ELR (cell line): ENCODE measurements at regions not wholly inside any gene's neighbourhood (a gene's known extent, or its start where the extent isn't known, plus 50 kb on each side); places are given as distances from the start of the nearest gene placed in this dataset.
"Not testable (repeated sequence)": the region's sequence is repeated elsewhere in the genome, so short reads cannot be mapped to it uniquely, and the experiment has no call there.

ENCODE experiments used
- DNase-seq: peaks from one replicate; pipeline ENCODE4 v3.0.0-alpha.2; 2015; ENCODE audit warnings: low read depth

DNA sequence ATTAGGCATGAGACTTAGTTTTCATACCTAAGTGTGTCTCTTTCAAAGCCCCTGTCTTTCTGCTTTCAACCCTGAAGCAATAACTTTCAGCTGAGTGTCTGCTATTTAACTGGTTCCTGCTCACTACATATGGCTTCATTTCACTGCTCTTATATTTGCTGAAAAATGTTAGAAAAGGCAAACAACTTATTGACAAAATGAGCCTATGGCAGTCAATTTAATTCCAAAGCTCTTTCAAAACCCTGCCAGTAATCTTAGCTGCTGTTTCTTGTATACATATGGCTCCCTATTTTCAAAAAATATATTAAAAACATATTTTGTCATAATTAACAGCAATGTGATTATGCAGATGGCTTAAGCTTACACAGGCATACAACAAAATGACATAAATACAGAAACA lies 334.1 kb upstream of the MGAT4C start:
- DNase-seq: no peak

DNA sequence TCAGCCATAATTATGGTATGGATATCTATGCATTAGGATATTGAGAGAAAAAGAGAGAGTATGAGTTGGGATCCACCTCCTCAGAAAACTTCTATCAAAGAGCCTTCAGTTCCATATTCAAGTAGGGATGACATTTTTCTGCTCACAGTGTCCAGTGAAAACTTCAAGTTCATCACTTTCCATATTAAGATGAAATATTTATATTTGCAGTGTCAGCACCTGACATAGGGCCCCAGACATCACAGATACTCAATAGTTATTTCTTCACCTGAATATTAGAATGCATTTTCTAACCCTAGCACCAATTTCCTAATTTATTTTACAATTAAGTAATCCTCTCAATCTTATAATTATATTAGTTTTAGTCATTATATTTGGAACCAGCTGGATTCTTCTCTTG lies 318.0 kb upstream of the MGAT4C start:
- no peak for DNase-seq

DNA sequence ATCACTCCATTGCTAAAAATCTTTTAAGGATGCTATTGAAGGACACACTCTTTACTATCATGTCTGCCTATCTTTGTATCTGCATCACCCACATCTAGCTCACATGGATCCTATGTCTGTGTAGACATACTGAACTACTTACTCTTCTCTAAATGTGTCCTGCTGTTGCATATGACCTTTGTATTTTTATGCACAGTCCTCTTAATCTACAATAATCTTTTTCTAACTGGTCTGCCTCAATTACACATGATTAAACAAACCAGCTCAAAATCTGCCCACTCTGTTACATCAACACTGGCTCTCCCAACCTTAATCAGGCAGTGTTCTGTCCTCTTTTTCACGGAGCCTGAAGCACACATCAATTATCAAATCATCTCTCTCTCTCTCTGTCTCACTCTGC lies 316.3 kb upstream of the MGAT4C start:
- no peak for DNase-seq

DNA sequence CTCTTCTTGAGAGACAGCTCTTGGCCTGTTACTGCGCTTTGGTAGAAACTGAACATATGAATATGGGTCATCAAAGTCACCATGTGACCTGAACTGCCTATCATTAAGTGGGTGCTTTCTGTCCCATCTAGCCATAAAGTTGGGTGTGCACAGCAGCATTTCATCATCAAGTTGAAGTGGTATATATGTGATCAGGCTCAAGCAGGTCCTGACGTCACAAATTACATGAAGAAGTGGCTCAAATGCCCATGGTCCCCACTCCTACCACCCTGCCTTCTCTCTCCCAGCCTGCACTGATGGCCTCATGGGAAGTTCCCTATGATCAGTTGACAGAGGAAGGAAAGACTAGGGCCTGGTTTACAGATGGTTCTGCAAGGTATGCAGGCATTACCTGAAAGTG lies 308.8 kb upstream of the MGAT4C start:
- no peak for DNase-seq

DNA sequence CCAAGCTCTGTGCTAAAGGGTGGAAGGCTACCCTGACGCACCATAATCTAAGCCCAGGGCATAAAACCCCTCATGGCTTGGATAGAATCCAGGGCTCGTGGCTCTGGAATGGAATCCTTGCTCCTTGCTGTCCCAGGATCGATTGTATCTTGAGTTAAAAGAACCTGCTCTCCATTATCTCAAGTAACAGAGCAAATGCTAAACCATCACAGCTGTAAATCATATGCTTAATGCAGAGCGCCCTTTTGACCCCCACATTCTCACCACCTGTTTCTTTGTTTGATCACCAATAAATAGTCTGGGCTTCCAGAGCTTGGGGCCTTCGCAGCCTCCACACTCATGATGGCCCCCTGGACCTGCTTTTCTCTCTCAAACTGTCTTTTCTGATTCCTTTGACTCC lies 299.3 kb upstream of the MGAT4C start:
- not testable (repeated sequence) for DNase-seq

DNA sequence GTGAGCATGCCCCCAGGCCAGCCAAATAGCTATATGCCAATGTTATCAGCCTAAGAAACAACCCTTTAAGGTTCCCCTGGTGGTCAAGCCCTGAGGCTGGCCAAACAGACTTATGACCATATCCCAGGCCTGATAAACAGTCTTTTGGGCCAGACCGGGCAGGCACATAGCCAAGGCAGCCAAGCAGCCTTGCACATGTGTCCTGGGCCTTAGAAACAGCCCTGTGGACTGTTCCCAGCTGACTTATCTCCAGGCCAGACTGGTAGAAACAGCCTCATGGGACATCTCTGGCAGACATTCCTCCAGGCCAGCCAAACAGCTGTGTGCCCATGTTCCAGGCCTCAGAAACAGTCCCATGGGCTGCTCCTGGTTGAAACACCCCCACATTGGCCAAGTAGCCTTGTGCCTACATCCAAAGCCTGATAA lies 295.0 kb upstream of the MGAT4C start:
- no peak for DNase-seq

DNA sequence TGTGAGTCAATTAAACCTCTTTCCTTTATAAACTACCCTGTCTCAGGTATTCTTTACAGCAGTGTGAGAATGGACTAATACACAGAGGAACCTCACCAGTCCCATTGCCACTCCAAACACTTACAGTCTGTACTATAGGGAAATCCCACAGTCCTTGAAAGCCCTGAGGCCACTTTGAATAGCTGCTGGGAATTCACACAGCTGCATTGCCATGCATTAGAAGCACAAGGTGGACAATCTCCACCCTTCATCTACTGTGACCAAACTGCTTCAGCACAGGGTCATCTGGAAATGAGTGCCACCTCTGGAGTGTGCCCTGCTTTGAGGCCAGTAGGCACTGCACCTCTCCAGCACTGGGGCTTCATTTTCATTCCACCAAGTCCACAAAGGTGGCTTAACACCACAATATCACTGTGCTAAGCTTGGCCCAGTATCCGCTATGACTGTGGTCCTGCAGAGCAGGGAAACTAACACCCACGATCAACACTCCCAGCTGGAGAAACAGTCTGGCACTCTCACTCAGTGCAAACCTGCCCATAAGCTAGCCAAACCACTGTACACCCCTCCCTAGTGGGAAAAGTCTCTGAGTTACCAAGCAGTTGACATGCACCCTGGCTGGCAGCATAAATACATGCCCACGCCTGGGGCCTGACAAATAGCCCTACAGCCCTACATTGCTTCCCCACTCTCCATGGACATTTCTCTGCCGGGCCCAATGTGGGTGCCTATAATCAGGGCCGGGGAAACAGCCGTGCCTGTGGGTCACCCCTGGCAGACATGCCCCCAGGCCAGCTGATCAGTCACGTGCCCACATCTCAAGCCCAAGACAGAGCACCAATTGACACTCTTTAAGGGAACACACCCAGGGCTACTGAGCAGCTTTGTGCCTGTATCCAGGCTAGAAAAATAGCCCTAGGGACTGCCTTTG lies 294.3 kb upstream of the MGAT4C start:
- DNase-seq: no peak

DNA sequence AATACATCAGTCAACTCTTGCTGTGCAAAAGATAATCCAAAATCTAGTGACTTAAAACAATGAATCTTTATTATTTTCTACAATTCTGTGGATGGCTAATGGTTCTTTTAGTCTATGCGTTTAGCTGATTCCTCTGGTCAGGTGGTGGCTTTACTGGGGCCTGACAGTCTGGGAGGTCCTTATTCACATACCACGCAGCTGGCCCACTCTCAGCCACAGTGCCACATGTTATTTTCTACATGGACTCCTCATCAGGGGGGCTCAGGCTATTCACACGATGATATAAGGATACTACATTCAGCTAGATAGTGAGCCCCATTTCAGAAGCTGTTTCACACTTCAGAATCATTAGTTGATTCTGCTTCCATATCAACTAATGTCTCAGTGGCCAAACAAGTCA lies 287.5 kb upstream of the MGAT4C start:
- DNase-seq: no peak

DNA sequence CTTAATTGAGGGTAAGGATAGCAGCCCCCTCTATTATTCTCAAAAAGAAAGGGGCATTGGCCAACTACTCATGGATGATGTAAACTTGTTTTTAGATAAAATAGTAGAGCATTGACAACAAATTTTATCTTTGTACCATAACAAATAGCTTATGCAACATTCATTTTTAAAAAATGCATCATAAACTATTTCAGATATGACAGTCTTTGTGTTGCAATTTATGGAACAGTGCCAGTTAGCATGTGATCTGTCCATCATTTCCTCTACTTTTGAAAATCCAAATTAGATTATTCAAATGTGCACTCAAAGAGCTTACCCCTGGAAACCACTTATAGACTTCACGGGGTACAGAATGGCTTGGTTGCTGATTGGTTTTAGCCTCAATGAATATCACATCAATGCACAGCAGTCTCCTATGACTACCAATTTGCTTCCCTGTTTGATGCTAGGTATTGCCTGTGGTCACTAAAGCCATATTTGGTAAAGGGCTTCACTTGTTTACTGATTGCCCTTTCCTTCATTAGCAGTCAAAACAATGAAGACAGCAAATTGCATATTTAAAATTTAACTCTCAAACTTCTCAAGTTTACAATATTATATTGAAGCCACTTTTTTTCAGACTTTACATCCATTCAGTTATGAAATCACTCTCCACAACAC lies 274.9 kb upstream of the MGAT4C start:
- no peak for DNase-seq

DNA sequence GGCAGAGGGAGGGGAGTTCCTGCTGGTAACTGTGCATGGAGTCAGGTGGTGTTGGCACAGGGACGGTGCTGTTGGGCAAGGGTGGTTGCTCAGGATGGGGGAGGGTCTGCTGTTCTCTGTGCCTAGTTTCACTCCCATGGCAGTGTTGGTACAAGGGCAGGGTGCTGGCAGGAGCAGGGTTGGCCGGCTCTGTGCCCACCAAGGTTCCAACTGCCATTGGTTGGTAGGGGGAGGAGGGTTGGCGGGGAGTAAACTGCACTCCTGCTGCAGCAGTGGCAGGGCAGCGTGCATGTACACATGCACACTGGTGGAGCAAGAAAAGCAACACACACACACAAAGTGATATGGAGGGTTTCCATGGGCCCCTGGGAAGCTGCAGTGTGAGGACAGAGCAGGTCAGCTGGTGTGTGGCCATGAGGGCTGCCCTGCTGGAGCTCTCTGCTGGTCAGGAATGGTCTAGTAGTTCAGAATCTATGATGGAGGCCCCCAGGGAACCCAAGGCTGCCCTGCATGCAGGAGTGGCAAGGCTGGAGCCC lies 269.9 kb upstream of the MGAT4C start:
- DNase-seq: no peak

DNA sequence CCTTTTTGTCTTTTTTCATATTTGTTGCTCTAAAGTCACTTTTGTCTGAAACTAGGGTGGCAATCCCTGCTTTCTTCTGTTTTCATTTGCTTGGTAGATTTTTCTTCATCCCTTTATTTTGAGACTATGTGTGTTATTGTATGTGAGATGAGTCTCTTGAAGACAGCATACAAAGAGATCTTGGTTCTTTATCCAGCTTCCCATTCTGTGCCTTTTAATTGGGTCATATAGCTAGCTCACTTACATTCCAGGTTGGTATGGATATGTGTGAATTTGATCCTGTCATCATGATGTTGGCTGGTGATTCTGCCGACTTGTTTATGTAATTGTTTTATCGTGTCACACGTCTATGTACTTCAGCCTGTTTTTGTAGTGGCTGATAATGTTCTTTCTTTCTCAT lies 267.7 kb upstream of the MGAT4C start:
- DNase-seq: no peak

DNA sequence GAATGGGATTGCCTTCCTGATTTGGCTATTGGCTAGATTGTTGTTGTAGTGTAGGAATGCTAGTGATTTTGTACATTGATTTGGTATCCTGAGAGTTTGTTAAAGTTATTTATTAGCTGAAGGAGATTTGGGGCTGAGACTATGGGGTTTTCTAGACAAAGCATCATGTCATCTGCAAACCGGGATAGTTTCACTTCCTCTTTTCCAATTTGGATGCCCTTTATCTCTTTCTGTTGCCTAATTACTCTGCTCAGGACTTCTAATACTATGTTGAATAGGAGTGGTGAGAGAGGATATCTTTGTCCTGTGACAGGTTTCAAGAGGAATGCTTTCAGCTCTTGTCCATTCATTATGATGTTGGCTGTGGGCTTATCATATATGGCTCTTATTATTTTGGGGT lies 265.7 kb upstream of the MGAT4C start:
- no peak for DNase-seq

DNA sequence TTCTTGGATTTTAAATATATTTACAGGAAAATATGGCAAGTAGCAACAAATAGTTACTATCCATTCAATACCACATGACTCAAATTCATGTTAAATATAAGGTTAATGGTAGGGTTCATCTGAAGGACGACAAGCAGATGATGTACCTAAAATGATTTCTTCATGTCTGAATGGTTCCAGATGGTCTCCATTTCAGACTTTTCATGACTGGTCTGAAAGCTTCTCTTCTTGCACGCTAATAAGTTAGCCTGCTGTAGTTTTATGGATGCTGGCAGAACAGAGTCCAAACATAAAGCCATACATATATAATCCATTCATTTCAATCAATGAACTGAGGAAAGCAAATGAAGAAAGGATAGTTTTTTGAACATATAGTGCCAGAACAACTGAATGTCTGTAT lies 257.0 kb upstream of the MGAT4C start:
- no peak for DNase-seq

DNA sequence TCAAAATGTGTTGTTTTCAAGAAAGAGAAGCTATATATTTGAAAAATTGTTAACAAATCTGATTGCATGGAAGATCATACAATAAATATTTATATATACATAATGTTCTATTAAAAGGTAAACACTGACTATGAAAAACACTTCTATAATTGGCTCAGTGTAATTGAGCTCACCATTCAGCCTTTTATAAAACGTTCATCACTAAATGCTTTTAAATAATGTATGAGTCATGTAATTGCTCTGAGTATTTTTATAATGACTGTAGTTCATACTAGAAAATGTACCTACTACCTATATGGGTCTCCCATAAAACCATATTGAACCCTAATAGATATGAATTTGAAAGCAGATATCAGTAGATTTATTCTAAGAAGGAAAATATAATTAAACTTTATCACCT lies 240.4 kb upstream of the MGAT4C start:
- peak; percentile 29 for DNase-seq

DNA sequence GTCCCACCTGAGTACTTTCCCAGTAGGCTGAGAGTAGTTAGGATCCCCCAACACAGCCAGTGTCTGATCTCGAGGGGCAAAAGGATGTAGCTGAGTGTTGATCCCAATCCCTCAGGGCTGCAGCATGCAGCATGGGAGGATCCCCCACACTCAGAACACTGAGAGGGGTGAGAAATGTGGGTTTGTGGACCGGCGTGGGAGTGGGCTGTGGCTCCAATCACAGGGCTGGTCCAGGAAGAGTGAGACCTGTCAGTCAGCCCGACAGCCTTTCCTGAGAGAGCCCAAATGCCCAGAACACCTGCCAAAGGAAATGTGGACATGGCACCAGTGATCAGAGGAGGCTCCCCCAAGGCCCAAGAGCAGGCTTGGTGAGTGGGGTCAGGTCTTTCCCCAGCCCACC lies 228.3 kb upstream of the MGAT4C start:
- DNase-seq: no peak

DNA sequence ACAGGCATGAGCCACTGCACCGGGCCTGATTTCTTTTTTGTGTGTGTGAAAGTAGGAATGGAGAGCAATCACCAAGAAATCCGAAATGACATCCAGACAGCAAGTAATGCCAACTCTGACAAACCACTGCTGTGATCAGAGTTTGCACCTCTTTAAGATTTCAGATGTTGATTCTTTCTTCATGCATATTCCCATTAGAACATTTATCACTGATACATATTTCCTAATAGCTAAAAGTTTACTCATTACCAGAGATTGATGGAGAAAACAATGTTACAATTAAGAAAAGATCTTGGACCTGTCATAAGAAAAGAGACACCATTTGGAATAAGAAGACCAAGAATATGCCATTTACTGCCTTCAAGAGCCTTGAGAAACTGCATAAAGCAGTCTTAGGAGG lies 217.0 kb upstream of the MGAT4C start:
- no peak for DNase-seq

DNA sequence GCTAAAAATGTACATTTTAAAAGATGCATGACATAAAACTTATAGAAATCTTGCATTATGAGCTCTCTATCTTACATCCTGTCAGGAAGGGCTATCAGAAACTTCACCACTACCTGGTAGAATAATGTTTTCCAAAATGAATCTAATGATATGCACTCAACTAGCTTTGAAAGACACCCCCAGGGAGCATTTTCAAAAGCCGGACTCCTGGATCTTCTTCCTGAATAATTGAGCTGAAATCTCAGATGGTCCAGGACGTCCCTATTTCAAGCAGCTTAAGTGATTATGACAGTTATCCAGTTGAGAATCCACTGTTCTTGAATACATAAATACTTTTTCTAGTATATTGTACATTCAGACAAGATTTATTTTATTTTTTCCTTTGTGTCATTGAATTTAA lies 200.6 kb upstream of the MGAT4C start:
- DNase-seq: no peak

DNA sequence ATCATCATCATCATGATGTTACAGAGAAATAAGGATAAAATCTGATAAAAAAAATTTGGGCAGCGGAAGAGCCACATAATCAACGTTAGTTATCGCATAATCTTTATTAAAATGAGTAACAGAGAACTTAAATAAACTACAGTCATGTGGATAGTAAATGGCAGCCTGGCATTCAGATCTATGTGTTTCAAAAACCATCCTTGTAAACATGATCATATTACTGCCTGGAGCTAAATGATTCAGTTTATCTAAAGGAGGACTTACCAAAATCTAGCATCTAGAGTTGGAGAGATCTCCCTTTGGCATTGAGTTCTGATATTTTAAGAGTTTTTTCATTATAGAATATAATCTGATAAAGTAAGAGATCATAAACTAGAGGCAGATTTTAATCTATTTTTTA lies 200.1 kb upstream of the MGAT4C start:
- peak; percentile 9 for DNase-seq

DNA sequence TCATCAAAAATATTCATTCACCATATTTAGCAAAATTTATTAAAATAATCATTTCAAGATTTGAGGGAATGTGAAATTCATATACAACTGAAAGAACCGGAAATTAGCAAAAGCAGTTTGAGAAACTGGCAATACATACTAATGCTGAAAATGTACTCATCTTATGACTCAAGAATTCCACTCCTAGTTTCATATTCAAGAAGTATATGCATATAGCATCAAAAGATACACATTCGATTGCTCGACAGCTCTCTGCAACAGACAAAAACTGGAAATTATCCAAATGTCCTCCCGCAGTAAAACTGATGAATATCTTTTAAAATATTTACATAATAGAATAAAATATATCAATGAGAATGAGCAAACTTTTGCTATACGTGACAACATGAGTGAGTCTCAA lies 189.2 kb upstream of the MGAT4C start:
- peak; percentile 53 for DNase-seq

DNA sequence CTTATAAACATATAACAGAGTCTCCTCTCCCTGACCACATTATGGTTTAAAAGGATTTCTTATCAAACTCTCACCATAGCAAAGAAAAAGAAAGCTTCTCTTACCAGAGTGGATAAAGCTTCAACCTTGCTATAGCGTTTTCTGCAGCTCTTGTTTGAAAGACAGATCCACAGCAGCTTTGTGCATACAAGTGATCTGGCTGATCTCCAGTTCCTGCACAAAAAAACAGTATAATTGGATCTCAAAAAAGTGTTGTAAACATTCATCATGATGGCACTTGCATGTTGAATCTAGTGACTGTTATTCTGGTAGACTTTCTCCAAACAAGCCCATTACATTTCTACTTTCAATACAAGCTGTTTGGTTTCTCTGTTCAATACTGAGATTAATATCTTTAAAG lies 178.9 kb upstream of the MGAT4C start:
- no peak for DNase-seq

DNA sequence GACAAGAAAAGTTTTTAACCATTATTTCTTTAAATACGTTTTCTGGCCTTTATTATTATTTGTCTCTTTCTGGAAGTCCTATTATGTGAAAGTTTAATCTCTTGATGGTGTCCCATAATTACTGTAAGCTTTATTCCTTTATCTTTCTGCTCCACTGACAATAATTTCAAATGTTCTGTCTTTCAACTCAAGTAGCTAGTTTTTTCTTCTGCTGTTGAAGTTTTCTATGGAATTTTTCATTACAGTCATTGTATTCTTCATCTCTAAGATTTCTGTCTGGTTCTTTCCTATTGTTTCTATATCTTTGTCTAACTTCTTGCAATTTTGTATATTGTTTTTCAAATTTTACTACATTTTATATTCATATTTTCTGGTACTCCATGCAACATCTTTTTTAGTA lies 173.6 kb upstream of the MGAT4C start:
- DNase-seq: no peak

DNA sequence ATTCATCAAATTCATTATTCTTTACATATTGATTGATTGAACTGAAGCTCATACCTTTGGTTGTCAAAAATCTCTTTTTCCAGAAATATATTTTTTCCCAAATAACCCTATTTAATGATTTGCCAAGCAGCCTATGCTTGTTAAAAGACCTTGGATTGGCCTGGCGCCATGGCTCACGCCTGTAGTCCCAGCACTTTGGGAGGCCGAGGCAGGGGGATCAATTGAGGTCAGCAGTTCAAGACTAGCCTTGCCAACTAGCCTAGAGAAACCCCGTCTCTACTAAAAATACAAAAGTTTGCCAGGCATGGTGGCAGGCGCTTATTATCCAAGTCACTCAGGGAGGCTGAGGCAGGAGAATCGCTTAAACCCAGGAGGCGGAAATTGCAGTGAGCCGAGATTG lies 165.1 kb upstream of the MGAT4C start:
- no peak for DNase-seq

DNA sequence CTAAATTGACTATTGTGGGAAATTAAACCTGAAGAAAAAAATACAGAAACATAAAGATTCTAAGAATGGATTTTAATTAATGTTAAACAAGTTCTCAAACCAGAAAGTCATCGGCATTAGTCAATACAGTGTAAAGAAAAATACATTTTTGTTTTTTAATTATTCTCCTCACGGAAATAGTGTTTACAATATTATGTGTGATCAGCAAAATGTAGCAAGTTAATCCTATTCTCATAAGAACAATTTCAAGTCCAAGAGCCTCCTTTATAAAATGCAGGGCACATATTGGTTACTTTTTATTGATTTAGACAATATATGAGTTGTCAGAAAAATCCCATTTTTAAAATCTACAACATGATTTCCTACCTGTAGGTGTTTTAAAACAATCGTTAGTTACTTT lies 158.0 kb upstream of the MGAT4C start:
- DNase-seq: no peak
